Fibroblast of skin of right quadriceps (primary cell): ENCODE measurements at regions not wholly inside any gene's neighbourhood (a gene's known extent, or its start where the extent isn't known, plus 50 kb on each side); places are given as distances from the start of the nearest gene placed in this dataset.
"Not testable (repeated sequence)": the region's sequence is repeated elsewhere in the genome, so short reads cannot be mapped to it uniquely, and the experiment has no call there.

Source experiments
- DNase-seq: peaks from one replicate; pipeline ENCODE4 v3.0.0-alpha.2; 2013

GRCh38 chr3:125697979-125698640 is 102.8 kb upstream of the OSBPL11 start:
- not testable (repeated sequence) for DNase-seq

DNA sequence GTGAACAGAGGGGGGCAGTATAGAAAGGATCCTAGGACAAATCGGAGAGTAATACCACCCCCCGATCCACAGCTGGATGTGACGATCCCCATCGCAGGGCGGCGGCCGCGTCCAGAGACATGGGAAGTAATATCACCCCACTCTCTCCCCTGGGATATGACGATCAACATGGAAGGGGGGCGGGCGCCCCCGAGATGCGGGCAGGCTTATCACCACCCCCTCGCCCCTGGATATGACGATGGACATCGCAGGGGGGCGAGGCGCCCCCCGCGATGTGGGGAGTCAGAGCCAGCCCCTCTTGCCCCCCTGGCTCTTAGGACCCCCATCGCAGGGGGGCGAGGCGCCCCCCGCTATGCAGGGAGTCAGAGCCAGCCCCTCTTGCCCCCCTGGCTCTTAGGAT is 120.4 kb upstream of the OSBPL11 start:
- DNase-seq = no peak

GRCh38 chr3:125732151-125732550 is 136.9 kb upstream of the OSBPL11 start:
- DNase-seq = peak; percentile 78

DNA sequence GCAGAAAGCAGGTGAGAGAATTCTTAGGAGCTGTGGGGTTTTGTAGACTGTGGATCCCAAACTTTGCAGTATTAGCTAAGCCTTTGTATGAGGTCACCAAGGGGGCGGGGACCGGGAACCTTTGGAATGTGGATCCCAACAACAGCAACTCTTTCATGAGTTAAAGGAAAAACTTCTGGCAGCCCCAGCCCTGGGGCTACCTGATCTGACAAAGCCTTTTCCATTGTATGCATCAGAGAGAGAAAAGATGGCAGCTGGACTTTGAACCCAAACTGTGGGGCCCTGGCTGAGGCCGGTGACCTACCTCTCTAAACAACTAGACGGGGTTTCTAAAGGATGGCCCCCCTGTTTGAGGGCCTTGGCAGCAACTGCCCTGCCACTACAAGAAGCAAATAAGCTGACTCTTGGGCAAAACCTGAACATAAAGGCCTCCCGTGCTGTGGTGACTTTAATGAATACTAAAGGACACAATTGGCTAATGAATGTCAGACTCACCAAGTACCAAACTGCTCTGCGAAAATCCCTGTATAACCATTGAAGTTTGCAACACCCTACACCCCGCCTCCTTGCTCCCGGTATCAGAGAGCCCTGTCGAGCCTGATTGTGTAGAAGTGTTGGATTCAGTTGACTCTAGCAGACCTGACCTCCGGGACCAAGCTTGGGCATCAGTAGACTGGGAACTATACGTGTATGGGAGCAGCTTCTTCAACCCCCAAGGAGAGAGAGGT is 146.9 kb upstream of the OSBPL11 start:
- DNase-seq = not testable (repeated sequence)

GRCh38 chr3:125742845-125743244 is 147.5 kb upstream of the OSBPL11 start:
- DNase-seq = peak; percentile 22

GRCh38 chr3:125757050-125757449 is 161.8 kb upstream of the OSBPL11 start:
- not testable (repeated sequence) for DNase-seq

DNA sequence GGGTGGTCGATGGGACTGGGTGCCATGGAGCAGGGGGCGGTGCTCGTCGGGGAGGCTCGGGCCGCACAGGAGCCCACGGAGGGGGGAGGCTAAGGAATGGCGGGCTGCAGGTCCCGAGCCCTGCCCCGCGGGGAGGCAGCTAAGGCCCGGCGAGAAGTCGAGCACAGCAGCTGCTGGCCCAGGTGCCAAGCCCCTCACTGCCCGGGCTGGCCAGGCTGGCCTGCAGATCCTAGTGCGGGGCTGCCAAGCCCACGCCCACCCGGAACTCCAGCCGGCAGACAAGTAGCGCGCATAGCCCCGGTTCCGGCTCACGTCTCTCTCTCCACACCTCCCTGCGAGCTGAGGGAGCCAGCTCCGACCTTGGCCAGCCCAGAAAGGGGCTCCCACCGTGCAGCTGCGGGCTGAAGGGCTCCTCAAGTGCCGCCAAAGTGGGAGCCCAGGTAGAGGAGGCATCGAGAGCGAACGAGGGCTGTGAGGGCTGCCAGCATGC is 163.4 kb upstream of the OSBPL11 start:
- not testable (repeated sequence) for DNase-seq

GRCh38 chr3:125762601-125763000 is 167.3 kb upstream of the OSBPL11 start:
- DNase-seq = not testable (repeated sequence)

DNA sequence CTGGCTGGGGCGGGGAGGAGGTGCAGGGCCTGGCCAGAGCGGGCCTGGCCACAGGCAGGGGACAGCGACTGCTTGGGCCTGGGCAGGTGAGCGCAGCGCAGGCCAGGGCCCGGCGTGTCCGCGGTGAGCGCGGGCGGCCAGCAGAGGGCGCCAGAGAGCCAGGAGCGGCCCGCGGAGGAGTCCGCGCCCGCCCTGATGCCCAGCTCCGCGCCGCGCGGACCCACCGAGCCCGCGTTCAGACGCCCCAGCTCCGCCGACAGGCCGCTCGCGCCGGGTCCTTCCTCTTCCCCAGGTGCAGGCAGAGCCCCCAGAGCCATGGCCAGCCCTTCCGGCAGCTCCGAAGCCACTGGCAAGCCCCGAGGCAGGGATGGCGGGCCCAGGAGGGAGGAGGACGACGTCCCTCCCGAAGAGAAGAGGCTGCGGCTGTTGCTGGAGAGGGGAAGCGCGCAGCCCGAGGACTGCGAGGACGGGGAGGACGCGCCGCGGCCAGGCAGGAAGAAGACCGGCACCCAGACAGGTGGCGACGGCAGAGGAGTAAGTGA is 171.1 kb upstream of the OSBPL11 start:
- DNase-seq = peak; percentile 38

- not testable (repeated sequence) for DNase-seq
Measured at GRCh38 chr3:125766931-125767330, 171.6 kb upstream of the OSBPL11 start.

- no peak for DNase-seq
Measured at GRCh38 chr3:125767641-125768040, 172.3 kb upstream of the OSBPL11 start.

GRCh38 chr3:125768821-125769220 is 173.5 kb upstream of the OSBPL11 start:
- not testable (repeated sequence) for DNase-seq

GRCh38 chr3:125771506-125771905 is 176.2 kb upstream of the OSBPL11 start:
- DNase-seq = not testable (repeated sequence)

DNA sequence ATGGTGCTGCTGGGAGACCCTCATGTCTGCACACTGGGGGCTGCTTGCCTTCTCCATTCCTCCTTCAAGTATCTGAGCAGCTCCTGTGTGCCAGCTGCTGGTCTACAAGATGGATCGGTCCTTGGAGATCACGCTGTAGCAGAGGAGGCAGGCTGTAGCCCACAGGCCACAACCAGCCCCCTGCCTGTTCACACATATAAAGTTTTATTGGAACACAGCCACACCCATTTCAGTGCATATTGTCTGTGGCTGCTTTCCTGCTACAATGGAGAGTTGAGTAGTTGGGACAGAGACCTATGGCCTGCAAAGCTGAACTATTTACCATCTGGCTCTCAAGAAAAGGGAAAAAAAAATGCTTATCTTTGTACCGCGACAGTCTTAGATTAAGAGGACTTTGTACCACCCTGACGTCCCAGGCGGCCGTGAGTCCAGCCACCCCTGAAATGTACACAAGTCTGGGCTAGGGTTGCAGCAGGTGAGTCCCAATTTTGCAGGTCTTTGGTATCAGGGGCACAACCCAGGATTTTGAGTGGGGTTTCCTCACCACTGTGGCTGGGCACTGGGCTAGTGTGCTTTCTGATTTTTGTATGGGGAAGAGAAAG is 179.2 kb upstream of the OSBPL11 start:
- not testable (repeated sequence) for DNase-seq

DNA sequence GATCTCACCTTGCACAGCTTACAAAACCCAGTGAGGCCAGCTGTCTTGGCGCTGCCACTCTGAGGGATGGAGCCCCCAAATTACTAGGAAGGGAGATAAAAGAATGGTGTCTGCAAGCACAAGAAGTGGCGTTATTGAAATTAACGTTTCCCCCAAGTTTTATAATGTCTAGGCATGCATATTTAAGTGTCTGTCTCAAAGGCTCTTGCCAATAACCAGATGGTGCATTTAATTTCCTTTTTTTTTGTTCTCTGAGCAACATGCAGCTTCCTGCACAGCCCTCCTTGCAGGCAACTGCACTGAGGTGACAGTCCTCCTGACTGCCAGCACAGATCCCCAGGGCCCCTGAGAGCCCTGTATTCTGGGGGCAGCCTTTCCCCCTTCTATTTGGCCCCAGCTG is 179.8 kb upstream of the OSBPL11 start:
- DNase-seq = not testable (repeated sequence)

GRCh38 chr3:125775606-125776294 is 180.5 kb upstream of the OSBPL11 start:
- not testable (repeated sequence) for DNase-seq

DNA sequence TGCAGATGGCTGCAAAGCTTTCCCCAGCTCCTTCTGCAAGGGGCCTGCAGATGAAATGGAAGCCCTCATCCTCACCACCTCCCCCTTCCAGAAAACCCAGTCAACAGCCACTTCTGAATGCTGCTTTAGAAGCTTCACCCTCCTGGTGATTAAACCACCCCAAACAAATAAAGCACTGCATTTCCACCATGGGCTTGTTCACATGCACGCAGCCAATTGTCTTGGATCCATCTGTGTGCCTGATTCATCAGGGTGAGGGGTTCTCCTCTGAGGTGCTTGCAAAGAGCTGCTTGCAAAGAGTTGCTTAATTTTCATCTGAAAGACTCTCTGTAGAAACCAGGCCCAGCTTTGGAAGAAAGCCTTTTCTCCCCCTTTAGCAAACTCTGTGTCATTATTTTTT is 184.0 kb upstream of the OSBPL11 start:
- not testable (repeated sequence) for DNase-seq

- not testable (repeated sequence) for DNase-seq
Measured at GRCh38 chr3:125779918-125780317, 184.6 kb upstream of the OSBPL11 start.

GRCh38 chr3:125781678-125782077 is 186.4 kb upstream of the OSBPL11 start:
- DNase-seq = not testable (repeated sequence)

GRCh38 chr3:125790312-125790711 is 178.7 kb upstream of the ROPN1B start:
- DNase-seq = not testable (repeated sequence)

DNA sequence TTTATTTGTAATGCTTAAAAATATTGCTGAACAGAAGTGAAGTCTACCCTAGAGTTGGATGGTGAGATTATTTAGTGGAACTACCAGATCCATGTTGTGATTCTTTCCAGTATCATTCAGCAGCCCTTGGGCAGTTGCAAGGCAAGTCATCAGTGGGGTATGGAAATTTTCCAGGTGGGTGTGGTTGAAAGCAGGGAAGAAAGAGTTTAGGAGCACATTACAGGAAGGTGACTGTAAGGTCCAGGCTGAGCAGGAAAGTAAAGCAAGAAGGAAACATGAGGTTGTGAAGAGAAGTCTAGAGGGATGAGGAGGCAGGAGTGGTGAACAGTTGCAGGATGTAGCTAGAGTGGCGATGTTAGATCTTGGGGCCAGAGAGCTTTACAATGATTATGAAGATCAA is 178.0 kb upstream of the ROPN1B start:
- not testable (repeated sequence) for DNase-seq

- not testable (repeated sequence) for DNase-seq
Measured at GRCh38 chr3:125810010-125810409, 159.0 kb upstream of the ROPN1B start.

- peak; percentile 89 for DNase-seq
Measured at GRCh38 chr3:125822175-125822574, 146.8 kb upstream of the ROPN1B start.
